GM12892 (cell line): ENCODE measurements at regions not wholly inside any gene's neighbourhood (a gene's known extent, or its start where the extent isn't known, plus 50 kb on each side); places are given as distances from the start of the nearest gene placed in this dataset.
"Not testable (repeated sequence)": the region's sequence is repeated elsewhere in the genome, so short reads cannot be mapped to it uniquely, and the experiment has no call there.

ENCODE experiments used
- POLR2A ChIP-seq: IDR thresholded peaks from 2 replicates; pipeline ENCODE4 v1.6.1; 2011; ENCODE audit warnings: low read depth, low read length, control low read depth
- TAF1 ChIP-seq: IDR thresholded peaks from 2 replicates; pipeline ENCODE4 v1.6.1; 2011; ENCODE audit warnings: low read depth, mild to moderate bottlenecking, control low read depth, low read length, borderline replicate concordance

- not testable (repeated sequence) for TF ChIP-seq POLR2A, TAF1
Observed at GRCh38 chr13:33682646-33683045, 135.3 kb upstream of the RFC3 start.
